ENCODE measurements at regions not wholly inside any gene's neighbourhood (a gene's known extent, or its start where the extent isn't known, plus 50 kb on each side); places are given as distances from the start of the nearest gene placed in this dataset.

DNA sequence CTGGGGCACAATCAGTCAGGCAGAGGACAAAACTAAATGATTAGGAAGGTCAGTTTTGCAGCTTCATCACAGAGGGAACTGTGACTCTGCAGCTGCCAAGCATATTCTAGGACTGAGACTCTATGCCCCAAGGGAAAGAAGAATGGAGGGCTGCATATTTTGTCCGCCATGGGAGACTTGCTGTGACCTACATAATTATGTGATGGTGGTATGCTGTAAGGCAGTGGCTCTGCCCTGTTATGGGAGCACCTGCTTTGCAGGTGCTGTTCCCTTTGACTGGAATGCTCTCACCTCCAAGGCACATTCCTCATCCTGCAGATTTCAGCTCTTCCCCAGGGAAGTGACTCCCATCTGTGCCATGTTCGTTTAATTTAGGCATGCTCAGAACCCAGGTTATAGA lies 261.9 kb upstream of the EPHA4 start:
- TF ChIP-seq, protein P1, sequence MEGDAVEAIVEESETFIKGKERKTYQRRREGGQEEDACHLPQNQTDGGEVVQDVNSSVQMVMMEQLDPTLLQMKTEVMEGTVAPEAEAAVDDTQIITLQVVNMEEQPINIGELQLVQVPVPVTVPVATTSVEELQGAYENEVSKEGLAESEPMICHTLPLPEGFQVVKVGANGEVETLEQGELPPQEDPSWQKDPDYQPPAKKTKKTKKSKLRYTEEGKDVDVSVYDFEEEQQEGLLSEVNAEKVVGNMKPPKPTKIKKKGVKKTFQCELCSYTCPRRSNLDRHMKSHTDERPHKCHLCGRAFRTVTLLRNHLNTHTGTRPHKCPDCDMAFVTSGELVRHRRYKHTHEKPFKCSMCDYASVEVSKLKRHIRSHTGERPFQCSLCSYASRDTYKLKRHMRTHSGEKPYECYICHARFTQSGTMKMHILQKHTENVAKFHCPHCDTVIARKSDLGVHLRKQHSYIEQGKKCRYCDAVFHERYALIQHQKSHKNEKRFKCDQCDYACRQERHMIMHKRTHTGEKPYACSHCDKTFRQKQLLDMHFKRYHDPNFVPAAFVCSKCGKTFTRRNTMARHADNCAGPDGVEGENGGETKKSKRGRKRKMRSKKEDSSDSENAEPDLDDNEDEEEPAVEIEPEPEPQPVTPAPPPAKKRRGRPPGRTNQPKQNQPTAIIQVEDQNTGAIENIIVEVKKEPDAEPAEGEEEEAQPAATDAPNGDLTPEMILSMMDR (IDR thresholded peaks at IDR 0.05; ENCODE audit: insufficient read depth, low read depth, low read length) = no peak
- CTCF ChIA-PET = no interaction called here
- H3K36me3 ChIP-seq (ENCODE audit: control insufficient read depth, insufficient read depth, low read length) = no peaks in the 10 kb centered on the region

DNA sequence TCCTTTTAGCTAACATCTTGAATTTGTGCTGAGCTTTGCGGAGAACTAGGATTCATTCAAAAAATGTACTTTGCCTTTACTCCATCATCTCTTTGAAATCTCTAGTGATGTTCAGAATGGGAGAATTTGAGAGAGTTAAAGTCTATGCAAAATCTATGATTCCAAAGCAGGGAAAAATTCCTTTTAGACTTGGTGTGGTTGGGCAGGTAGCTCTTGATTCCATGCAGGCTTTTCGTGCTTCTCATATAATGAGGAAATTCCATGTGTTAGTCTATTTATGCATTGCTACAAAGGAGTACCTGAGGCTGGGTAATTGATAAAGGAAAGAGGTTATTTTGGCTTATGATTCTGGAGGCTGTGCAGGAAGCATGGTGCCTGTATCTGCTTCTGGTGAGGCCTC lies 258.9 kb upstream of the EPHA4 start:
- ChIA-PET POLR2A (no interaction called here), CTCF (no interaction called here)
- TF ChIP-seq, protein P1 (IDR thresholded peaks at IDR 0.05; ENCODE audit: insufficient read depth, low read depth, low read length) = no peak
- no peak overlapping the region for H3K4me3 ChIP-seq (ENCODE audit: low read depth, low read length)
- no peaks in the 10 kb centered on the region for H3K36me3 ChIP-seq (ENCODE audit: control insufficient read depth, insufficient read depth, low read length)
- no peaks in the 10 kb centered on the region for H3K27me3 ChIP-seq (ENCODE audit: control insufficient read depth, insufficient read depth, low read length)
- no peak for DNase-seq (ENCODE audit: low read depth)

More for the DNA sequence above, 261.9 kb upstream of the EPHA4 start:
- Histone ChIP-seq H3K27me3 (ENCODE audit: control insufficient read depth, insufficient read depth, low read length) (no peaks in the 10 kb centered on the region), H3K4me3 (ENCODE audit: low read depth, low read length) (no peak overlapping the region)
- POLR2A ChIA-PET = no interaction called here
- DNase-seq (ENCODE audit: low read depth) = no peak

DNA sequence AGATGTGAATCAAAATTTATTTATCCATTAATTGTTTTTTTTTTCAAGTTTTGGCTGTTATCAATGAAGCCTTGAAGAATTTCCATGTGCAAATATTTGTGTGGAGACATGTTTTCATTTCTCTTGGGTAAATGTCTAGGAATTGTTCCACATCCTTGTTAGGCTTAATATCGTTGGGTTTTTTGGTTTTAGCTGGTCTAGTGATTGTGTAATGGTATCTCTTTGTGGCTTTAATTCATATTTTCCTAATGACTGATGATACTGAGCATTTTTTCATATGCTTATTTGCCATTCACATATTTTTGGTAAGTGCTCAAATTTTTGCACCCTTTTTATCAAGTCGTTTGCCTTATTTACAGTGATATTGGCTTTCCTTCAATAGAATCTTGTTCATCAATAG lies 250.3 kb upstream of the EPHA4 start:
- CTCF ChIA-PET = no interaction called here
- Histone ChIP-seq H3K27me3 (ENCODE audit: control insufficient read depth, insufficient read depth, low read length) (no peaks in the 10 kb centered on the region), H3K36me3 (ENCODE audit: control insufficient read depth, insufficient read depth, low read length) (no peaks in the 10 kb centered on the region), H3K4me3 (ENCODE audit: low read depth, low read length) (no peak overlapping the region)
- TF ChIP-seq, protein P1 (IDR thresholded peaks at IDR 0.05; ENCODE audit: insufficient read depth, low read depth, low read length) = no peak
- POLR2A ChIA-PET = no interaction called here
- DNase-seq (ENCODE audit: low read depth) = no peak

DNA sequence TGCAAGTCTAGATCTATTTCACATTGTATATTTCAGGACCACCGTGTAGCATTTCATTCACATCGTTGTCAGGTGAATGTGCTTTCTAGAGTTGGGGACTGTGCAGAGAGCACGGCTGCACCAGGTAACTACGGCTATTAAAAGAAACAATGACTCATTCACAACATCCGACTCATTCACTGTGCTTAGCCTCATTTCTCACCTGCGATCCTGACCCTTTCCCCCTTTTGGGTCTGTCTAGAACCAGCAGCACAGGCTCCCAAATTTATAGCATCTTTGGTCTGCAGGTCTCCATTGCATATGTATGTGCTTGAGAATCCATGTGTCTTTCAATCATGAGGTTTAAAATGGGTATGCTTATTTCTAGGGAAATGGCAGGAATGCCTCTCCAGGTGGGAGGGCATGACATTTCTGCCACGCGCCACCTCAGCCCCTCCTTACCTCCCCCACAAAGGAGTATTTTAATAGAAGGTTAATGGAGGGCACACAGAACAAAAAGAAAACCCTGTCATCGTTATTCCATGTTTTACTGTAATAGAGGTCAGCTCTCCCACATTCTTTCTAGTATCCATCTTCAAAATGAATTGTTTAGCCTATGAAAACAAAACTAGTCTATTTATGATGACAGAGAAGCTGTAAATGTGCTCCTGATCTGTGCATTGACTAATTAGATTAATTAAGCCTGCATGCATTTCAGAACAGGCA lies 246.7 kb upstream of the EPHA4 start:
- CTCF ChIA-PET = no interaction called here
- DNase-seq (ENCODE audit: low read depth) = no peak
- Histone ChIP-seq H3K4me3 (ENCODE audit: low read depth, low read length) (no peak overlapping the region), H3K36me3 (ENCODE audit: control insufficient read depth, insufficient read depth, low read length) (no peaks in the 10 kb centered on the region), H3K27me3 (ENCODE audit: control insufficient read depth, insufficient read depth, low read length) (no peaks in the 10 kb centered on the region)
- TF ChIP-seq, protein P1 (IDR thresholded peaks at IDR 0.05; ENCODE audit: insufficient read depth, low read depth, low read length) = no peak
- POLR2A ChIA-PET = no interaction called here

DNA sequence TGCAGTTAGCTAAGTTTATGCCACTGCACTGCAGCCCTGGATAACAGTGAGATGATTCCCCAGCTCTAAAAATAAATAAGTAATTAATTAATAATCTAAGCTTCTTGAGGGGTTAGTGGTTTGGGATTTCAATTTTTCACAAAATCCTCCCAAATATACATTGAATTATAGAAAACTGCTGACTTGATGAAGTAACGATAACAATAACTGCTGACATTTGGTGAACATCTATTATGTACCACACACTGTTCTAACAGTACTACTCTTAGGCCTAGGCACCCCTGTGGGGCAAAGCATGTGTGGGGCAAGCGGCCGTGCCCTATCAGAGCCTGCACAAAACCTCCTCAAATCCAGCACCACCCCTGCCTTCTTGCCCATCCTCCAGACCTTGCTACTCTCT lies 245.8 kb upstream of the EPHA4 start:
- ChIA-PET CTCF (no interaction called here), POLR2A (no interaction called here)
- Histone ChIP-seq H3K36me3 (ENCODE audit: control insufficient read depth, insufficient read depth, low read length) (no peaks in the 10 kb centered on the region), H3K27me3 (ENCODE audit: control insufficient read depth, insufficient read depth, low read length) (no peaks in the 10 kb centered on the region), H3K4me3 (ENCODE audit: low read depth, low read length) (no peak overlapping the region)
- no peak for DNase-seq (ENCODE audit: low read depth)
- TF ChIP-seq, protein P1 (IDR thresholded peaks at IDR 0.05; ENCODE audit: insufficient read depth, low read depth, low read length) = no peak

All from BJ (cell line).